ENCODE measurements at regions not wholly inside any gene's neighbourhood (a gene's known extent, or its start where the extent isn't known, plus 50 kb on each side); places are given as distances from the start of the nearest gene placed in this dataset.
A peak's percentile ranks its signal among the peaks of the same experiment; 100 is the strongest.
"Not testable (repeated sequence)": the region's sequence is repeated elsewhere in the genome, so short reads cannot be mapped to it uniquely, and the experiment has no call there.

DNA sequence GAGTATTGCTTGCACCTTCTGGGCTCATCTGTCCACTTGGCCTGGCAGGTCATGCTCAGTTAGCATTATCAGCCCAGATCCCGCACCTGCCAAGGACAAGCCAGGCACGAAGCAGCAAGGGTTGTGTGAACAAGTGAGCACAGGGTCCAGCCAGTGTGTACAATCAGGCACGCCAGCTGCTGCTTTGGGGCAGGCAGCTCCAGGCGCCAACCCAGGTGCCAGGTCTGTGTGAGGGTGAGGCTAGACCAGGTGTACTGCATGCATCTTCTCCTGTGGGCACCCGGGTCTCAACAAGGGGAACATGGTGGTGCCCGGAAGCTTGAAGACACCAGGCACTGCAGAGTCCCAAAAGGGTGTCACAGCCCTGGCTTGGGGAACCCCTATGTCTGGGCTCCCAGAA is 1446.8 kb downstream of the PCDH9 start:
- no peak for DNase-seq (ENCODE audit: extremely low read depth in 1 of 11, low read depth in 9 of 11, low spot score in 4 of 11)

DNA sequence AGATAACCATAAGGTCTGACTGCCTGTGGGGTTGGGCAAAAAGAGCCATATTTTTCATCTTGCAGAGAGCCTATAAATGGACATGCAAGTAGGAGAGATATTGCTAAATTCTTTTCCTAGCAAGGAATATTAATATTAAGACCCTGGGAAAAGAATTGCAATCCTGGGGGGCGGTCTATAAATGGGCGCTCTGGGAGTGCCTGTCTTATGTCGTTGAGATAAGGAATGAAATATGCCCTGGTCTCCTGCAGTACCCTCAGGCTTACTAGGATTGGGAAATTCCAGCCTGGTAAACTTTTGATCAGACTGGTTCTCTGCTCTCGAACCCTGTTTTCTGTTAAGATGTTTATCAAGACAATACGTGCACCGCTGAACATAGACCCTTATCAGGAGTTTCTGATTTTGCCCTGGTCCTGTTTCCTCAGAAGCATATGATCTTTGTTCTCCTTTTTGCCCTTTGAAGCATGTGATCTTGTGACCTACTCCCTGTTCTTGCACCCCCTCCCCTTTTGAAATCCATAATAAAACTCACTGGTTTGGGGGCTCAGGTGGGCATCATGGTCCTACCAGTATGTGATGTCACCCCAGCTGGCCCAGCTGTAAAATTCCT is 1458.3 kb downstream of the PCDH9 start:
- not testable (repeated sequence) for DNase-seq (ENCODE audit: extremely low read depth in 1 of 11, low read depth in 9 of 11, low spot score in 4 of 11)

DNA sequence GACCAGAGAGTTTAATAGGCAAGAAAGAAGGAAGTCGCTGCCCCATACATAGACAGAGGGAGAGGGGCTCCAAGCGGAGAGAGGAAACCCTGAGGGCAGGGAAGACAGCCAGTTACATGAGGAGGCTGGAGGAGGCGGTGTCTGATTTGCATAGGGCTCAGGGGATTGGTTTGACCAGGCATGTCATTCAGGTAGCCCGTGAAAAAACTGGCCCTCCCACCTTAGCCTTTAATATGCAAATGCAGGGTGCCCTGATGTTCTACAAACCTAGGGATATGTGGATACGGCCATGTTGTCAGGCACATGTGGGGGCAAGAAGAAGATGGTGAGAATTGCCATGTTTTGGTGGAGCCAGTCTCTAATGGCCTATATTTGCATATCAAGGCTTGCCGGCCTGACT is 1461.6 kb downstream of the PCDH9 start:
- no peak for DNase-seq (ENCODE audit: extremely low read depth in 1 of 11, low read depth in 9 of 11, low spot score in 4 of 11)

DNA sequence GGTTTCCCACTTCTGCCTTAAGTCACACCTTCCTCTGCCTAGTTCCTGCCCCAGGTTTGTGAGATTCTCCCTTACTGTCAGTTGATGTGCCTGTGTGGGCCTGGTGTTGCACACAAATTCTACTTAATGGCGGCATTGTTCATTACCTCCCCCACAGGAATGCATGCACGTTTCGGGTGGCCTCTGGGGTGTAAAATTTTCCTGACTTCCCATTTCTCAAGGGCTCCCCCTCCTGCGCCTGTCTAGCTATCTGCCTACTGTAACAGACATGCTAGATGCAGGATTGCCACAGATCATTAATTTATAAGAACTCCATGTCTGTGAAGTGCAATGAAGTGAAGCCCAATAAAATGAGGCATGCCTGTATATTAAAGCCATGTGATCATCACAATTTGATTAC is 1466.3 kb downstream of the PCDH9 start:
- peak in 7 of 11 donors; percentile 1 to 17 (median 9) for DNase-seq (ENCODE audit: extremely low read depth in 1 of 11, low read depth in 9 of 11, low spot score in 4 of 11)

GRCh38 chr13:65762012-65762411 is 1468.1 kb downstream of the PCDH9 start:
- no peak for DNase-seq (ENCODE audit: extremely low read depth in 1 of 11, low read depth in 9 of 11, low spot score in 4 of 11)

DNA sequence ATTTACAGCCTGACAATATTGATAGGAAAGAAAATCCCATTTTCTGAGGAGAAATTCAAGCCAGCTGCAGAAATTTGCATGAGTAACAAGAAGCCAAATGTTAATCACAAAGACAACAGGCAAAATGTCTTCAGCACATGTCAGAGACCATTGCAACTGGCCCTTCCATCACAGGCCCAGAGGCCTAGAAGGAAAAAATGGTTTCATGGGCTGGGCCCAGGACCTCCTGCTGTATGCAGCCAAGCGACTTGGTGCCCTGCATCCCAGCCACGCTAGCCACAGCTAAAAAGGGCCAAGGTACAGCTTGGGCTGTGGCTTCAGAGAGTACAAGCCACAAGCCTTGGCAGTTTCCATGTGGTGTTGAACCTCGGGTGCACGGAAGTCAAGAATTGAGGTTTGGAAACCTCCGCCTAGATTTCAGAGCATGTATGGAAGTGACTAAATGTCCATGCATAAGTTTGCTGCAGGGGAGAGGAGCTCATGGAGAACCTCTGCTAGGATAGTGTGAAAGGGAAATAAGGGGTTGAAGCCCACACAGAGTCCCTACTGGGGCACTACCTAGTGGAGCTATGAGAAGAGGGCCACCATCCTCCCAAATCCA is 1474.0 kb downstream of the PCDH9 start:
- no peak for DNase-seq (ENCODE audit: extremely low read depth in 1 of 11, low read depth in 9 of 11, low spot score in 4 of 11)

DNA sequence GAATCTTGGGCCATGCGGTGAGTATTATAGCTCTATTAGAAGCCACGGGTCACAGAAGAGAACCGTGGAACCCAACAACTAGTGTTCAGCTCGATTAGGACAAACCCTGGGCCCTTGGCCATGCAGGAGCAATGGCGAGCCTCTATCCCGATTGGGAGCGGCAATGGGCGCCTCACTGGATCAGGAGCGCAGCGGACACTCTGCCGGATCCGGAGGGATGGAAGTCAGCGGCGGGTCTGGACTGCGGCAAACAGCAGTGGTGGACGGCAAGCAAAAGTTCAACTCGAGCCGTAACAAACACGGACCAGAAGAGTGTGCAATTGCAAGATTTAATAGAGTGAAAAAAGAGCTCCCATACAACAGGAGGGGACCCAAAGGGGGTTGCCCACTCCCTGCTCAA is 1481.9 kb downstream of the PCDH9 start:
- no peak for DNase-seq (ENCODE audit: extremely low read depth in 1 of 11, low read depth in 9 of 11, low spot score in 4 of 11)

GRCh38 chr13:65746406-65746921 is 1483.7 kb downstream of the PCDH9 start:
- peak in 1 of 11 donors; percentile 11 for DNase-seq (ENCODE audit: extremely low read depth in 1 of 11, low read depth in 9 of 11, low spot score in 4 of 11)

GRCh38 chr13:65744836-65745235 is 1485.3 kb downstream of the PCDH9 start:
- DNase-seq (ENCODE audit: extremely low read depth in 1 of 11, low read depth in 9 of 11, low spot score in 4 of 11) = no peak

DNA sequence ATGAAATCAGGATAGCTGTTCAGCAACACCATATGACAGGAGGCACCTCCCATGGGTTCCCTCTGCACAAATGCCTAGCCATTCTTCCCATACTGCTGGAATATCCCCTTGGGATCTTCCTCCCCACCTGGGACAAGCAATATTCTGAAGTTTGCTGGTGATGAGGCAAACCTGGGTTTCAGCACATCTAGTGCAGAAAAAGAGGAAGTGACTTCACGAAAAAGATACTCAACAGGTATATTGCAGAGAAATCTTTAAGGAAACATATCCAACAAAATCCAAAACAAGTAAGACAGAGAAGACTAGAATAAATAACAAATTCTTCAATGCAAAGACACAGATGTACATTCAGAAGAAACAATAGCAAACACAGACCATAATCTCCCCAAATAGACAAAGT is 1497.0 kb downstream of the PCDH9 start:
- DNase-seq (ENCODE audit: extremely low read depth in 1 of 11, low read depth in 9 of 11, low spot score in 4 of 11) = no peak

DNA sequence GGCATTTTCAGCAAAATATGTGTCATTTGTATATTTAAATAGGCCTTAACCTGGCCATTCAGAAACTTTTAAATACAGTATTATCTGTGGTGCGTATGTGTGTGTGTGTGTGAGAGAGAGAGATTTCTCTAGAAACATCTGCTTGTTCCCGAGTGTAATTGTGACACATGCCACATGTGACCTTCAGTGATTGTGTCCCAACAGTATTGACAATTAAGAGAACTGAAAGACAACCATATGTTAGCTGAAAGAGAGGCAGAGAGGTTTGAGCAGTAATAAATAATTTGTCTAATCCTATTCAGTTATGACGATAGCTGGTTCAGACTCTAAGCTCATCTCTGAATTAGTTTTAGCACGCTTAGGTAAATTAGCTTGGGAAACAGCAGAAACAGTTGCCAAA is 1503.1 kb downstream of the PCDH9 start:
- DNase-seq (ENCODE audit: extremely low read depth in 1 of 11, low read depth in 9 of 11, low spot score in 4 of 11) = no peak

GRCh38 chr13:65725006-65725405 is 1505.1 kb downstream of the PCDH9 start:
- DNase-seq (ENCODE audit: extremely low read depth in 1 of 11, low read depth in 9 of 11, low spot score in 4 of 11) = no peak

GRCh38 chr13:65724226-65724625 is 1505.9 kb downstream of the PCDH9 start:
- no peak for DNase-seq (ENCODE audit: extremely low read depth in 1 of 11, low read depth in 9 of 11, low spot score in 4 of 11)

- no peak for DNase-seq (ENCODE audit: extremely low read depth in 1 of 11, low read depth in 9 of 11, low spot score in 4 of 11)
These were observed 1507.6 kb downstream of the PCDH9 start for GRCh38 chr13:65722506-65722905.

DNA sequence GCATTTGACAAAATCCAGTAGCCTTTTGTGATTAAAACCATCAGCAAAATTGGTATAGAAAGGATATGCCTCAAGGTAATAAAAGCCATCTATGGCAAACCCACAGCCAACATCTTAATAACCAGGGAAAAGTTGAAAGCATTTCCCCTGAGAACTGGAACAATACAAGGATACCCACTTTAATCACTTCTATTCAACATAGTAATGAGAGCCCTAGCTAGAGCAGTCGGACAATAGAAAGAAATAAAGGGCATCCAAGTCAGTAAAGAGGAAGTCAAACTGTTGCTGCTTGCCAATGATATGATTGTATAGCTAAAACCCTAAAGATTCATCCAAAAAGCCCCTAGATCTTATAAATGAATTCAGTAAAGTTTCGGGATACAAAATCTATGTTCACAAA is 1510.3 kb downstream of the PCDH9 start:
- no peak for DNase-seq (ENCODE audit: extremely low read depth in 1 of 11, low read depth in 9 of 11, low spot score in 4 of 11)

GRCh38 chr13:65710514-65710913 is 1519.6 kb downstream of the PCDH9 start:
- DNase-seq (ENCODE audit: extremely low read depth in 1 of 11, low read depth in 9 of 11, low spot score in 4 of 11) = no peak

DNA sequence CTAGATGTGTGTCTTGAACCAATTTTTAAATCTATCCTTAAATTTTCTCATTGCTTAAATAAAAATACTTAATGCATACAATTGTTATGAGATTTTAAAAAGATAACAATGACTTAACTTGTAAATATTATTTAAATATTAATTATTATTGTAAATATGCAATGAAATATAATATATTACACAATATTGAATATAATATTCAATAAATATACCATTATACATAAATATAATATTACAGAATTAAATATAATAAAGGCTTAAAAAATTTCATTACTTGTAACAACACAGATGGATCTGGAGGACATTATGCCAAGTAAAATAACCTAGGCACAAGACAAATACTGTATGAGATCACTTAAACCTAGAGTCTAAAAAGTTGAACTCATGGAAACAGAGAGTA is 1532.3 kb downstream of the PCDH9 start:
- DNase-seq (ENCODE audit: extremely low read depth in 1 of 11, low read depth in 9 of 11, low spot score in 4 of 11) = no peak

GRCh38 chr13:65679240-65679639 is 1550.9 kb downstream of the PCDH9 start:
- DNase-seq (ENCODE audit: extremely low read depth in 1 of 11, low read depth in 9 of 11, low spot score in 4 of 11) = no peak

DNA sequence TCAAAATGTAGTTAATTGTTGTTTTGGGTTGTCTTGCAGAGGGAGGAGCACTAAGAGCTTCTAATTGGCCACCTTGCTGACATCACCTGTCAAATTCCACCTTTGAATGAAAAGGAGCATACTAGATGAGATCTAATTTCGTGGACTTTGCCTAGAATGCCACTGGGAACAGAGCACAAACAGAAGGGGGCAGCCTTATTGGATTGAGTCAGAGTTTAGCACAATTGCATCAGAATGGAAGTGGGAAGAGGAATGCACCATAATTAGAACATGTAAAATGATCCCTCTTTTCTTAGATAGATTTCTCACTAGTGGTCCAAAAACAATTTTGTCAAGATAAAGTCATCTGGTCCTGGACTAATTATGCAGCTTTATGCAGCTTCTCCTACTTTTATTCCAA is 1552.2 kb downstream of the PCDH9 start:
- DNase-seq (ENCODE audit: extremely low read depth in 1 of 11, low read depth in 9 of 11, low spot score in 4 of 11) = no peak

DNA sequence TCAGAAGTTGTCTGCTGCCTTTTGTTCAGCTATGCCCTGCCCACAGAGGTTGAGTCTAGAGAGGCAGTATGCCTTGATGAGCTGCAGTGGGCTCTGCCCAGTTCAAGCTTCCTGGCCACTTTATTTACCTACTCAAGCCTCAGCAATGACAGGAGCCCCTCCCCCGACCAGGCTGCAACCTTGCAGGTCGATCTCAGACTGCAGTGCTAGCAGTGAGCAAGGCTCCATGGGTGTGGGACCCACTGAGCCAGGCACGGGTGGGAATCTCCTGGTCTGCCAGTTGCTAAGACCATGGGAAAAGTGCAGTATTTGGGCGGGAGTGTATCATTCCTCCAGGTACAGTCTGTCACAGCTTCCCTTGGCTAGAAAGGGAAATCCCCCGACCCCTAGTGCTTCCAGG is 1554.8 kb downstream of the PCDH9 start:
- not testable (repeated sequence) for DNase-seq (ENCODE audit: extremely low read depth in 1 of 11, low read depth in 9 of 11, low spot score in 4 of 11)

DNA sequence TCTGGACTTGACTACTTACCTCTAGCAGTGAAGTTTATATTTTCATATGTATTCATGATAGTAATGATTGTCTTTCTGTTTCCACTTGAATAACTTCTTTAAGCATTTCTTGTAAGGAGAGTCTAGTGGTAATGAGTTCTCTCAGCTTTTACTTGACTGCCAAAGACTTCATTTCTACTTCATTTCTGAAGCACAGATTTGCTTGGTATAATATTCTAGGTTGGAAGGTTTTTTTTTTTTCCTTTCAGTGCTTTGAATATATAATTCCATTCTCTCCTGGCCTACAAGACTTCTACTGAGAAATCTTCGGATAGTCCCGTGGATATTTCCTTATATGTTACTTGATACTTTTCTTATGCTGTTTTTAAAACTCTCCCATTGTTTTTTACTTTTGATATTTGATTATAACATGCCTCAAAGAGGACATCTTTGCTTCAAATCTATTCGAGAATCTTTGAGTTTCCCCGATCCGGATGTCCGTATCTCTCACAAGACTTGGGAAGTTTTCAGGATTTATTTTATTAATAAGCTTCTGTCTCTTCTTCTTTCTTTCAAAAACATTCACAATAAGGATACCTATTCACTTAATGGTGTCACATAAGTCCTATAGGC is 1560.0 kb downstream of the PCDH9 start:
- DNase-seq (ENCODE audit: extremely low read depth in 1 of 11, low read depth in 9 of 11, low spot score in 4 of 11) = no peak

Data from renal cortex interstitium (tissue), 11 donors.